Duodenal mucosa (tissue), 2 donors: ENCODE measurements at regions not wholly inside any gene's neighbourhood (a gene's known extent, or its start where the extent isn't known, plus 50 kb on each side); places are given as distances from the start of the nearest gene placed in this dataset.
"Not testable (repeated sequence)": the region's sequence is repeated elsewhere in the genome, so short reads cannot be mapped to it uniquely, and the experiment has no call there.

Source experiments
- H3K27ac ChIP-seq: one replicate; pipeline ENCODE4 v1.7.0; 2013; ENCODE audit warnings: low read depth, low read length
- H3K27me3 ChIP-seq, 2 donors: one replicate each; pipeline ENCODE4 v1.7.0; 2013; ENCODE audit warnings: low read length in 2 of 2, control low read depth in 1 of 2; ENCODE audit not compliant: insufficient read depth in 2 of 2, control insufficient read depth in 1 of 2
- H3K36me3 ChIP-seq, 2 donors: one replicate each; pipeline ENCODE4 v1.7.0; 2013; ENCODE audit warnings: low read length in 2 of 2, control low read depth in 1 of 2; ENCODE audit not compliant: insufficient read depth in 2 of 2, control insufficient read depth in 1 of 2
- H3K4me1 ChIP-seq, 2 donors: one replicate each; pipeline ENCODE4 v1.7.0; 2013; ENCODE audit warnings: low read length in 2 of 2, control low read depth in 1 of 2; ENCODE audit not compliant: insufficient read depth in 2 of 2, control insufficient read depth in 1 of 2
- H3K4me3 ChIP-seq, 2 donors: one replicate each; pipeline ENCODE4 v1.7.0; 2013; ENCODE audit warnings: low read length in 2 of 2, low read depth in 1 of 2
- H3K9ac ChIP-seq, 2 donors: one replicate each; pipeline ENCODE4 v1.7.0; 2013; ENCODE audit warnings: low read length in 2 of 2, low read depth in 1 of 2
- H3K9me3 ChIP-seq, 2 donors: one replicate each; pipeline ENCODE4 v1.7.0; 2013; ENCODE audit warnings: low read length in 2 of 2, control low read depth in 1 of 2; ENCODE audit not compliant: control insufficient read depth in 1 of 2

GRCh38 chr2:180842461-180842860, 137.9 kb upstream of the UBE2E3 start:
- H3K4me1 ChIP-seq, result no peaks in the 10 kb centered on the region
- H3K9ac ChIP-seq, result no peak overlapping the region
- no peak overlapping the region for H3K4me3 ChIP-seq
- no peaks in the 10 kb centered on the region for H3K36me3 ChIP-seq
- no peak overlapping the region for H3K27ac ChIP-seq
- no peaks in the 10 kb centered on the region for H3K27me3 ChIP-seq
- no peaks in the 10 kb centered on the region for H3K9me3 ChIP-seq

- no peaks in the 10 kb centered on the region for H3K9me3 ChIP-seq
- no peaks in the 10 kb centered on the region for H3K27me3 ChIP-seq
- H3K27ac ChIP-seq, result no peak overlapping the region
- H3K36me3 ChIP-seq, result no peaks in the 10 kb centered on the region
- H3K9ac ChIP-seq, result no peak overlapping the region
- H3K4me1 ChIP-seq, result no peaks in the 10 kb centered on the region
- H3K4me3 ChIP-seq, result no peak overlapping the region
Measured at GRCh38 chr2:180840641-180841040, 139.8 kb upstream of the UBE2E3 start.

GRCh38 chr2:180829836-180830235, 150.6 kb upstream of the UBE2E3 start:
- Histone ChIP-seq H3K4me1 (no peaks in the 10 kb centered on the region), H3K27ac (no peak overlapping the region), H3K4me3 (no peak overlapping the region), H3K9me3 (no peaks in the 10 kb centered on the region), H3K36me3 (no peaks in the 10 kb centered on the region), H3K9ac (no peak overlapping the region), H3K27me3 (no peaks in the 10 kb centered on the region)

- H3K4me1 ChIP-seq, result no peaks in the 10 kb centered on the region
- H3K36me3 ChIP-seq, result no peaks in the 10 kb centered on the region
- H3K27me3 ChIP-seq, result no peaks in the 10 kb centered on the region
- H3K4me3 ChIP-seq, result no peak overlapping the region
- no peaks in the 10 kb centered on the region for H3K9me3 ChIP-seq
- no peak overlapping the region for H3K9ac ChIP-seq
- no peak overlapping the region for H3K27ac ChIP-seq
Measured at GRCh38 chr2:180829261-180829660, 151.1 kb upstream of the UBE2E3 start.

GRCh38 chr2:180828756-180829155, 151.6 kb upstream of the UBE2E3 start:
- Histone ChIP-seq H3K4me1 (no peaks in the 10 kb centered on the region), H3K36me3 (no peaks in the 10 kb centered on the region), H3K27me3 (no peaks in the 10 kb centered on the region), H3K4me3 (no peak overlapping the region), H3K9me3 (no peaks in the 10 kb centered on the region), H3K27ac (no peak overlapping the region), H3K9ac (no peak overlapping the region)

- no peak overlapping the region for H3K27ac ChIP-seq
- no peak overlapping the region for H3K4me3 ChIP-seq
- no peaks in the 10 kb centered on the region for H3K27me3 ChIP-seq
- no peak overlapping the region for H3K9ac ChIP-seq
- no peaks in the 10 kb centered on the region for H3K9me3 ChIP-seq
- no peaks in the 10 kb centered on the region for H3K4me1 ChIP-seq
- no peaks in the 10 kb centered on the region for H3K36me3 ChIP-seq
Measured at GRCh38 chr2:180823546-180824141, 156.8 kb upstream of the UBE2E3 start.

- Histone ChIP-seq H3K36me3 (no peaks in the 10 kb centered on the region), H3K9ac (no peak overlapping the region), H3K4me1 (no peaks in the 10 kb centered on the region), H3K27me3 (no peaks in the 10 kb centered on the region), H3K27ac (no peak overlapping the region), H3K9me3 (no peaks in the 10 kb centered on the region), H3K4me3 (no peak overlapping the region)
Measured at GRCh38 chr2:180819106-180819505, 161.3 kb upstream of the UBE2E3 start.

GRCh38 chr2:180818700-180819099, 161.7 kb upstream of the UBE2E3 start:
- not testable (repeated sequence) for H3K4me1 ChIP-seq, H3K9ac ChIP-seq, H3K27ac ChIP-seq, H3K36me3 ChIP-seq, H3K4me3 ChIP-seq, H3K9me3 ChIP-seq, H3K27me3 ChIP-seq

GRCh38 chr2:180799141-180799540, 181.3 kb upstream of the UBE2E3 start:
- Histone ChIP-seq H3K4me1 (no peaks in the 10 kb centered on the region), H3K9me3 (no peaks in the 10 kb centered on the region), H3K27ac (no peak overlapping the region), H3K27me3 (no peaks in the 10 kb centered on the region), H3K9ac (no peak overlapping the region), H3K4me3 (no peak overlapping the region), H3K36me3 (no peaks in the 10 kb centered on the region)

- no peak overlapping the region for H3K4me3 ChIP-seq
- H3K9me3 ChIP-seq, result no peaks in the 10 kb centered on the region
- no peak overlapping the region for H3K9ac ChIP-seq
- no peak overlapping the region for H3K27ac ChIP-seq
- no peaks in the 10 kb centered on the region for H3K27me3 ChIP-seq
- H3K4me1 ChIP-seq, result no peaks in the 10 kb centered on the region
- no peaks in the 10 kb centered on the region for H3K36me3 ChIP-seq
Measured at GRCh38 chr2:180790891-180791290, 189.5 kb upstream of the UBE2E3 start.

- H3K9ac ChIP-seq, result no peak overlapping the region
- H3K27ac ChIP-seq, result no peak overlapping the region
- H3K4me1 ChIP-seq, result no peaks in the 10 kb centered on the region
- H3K4me3 ChIP-seq, result no peak overlapping the region
- H3K36me3 ChIP-seq, result no peaks in the 10 kb centered on the region
- no peaks in the 10 kb centered on the region for H3K27me3 ChIP-seq
- no peaks in the 10 kb centered on the region for H3K9me3 ChIP-seq
Measured at GRCh38 chr2:180787330-180787729, 193.1 kb upstream of the UBE2E3 start.
